GM12878 (cell line): ENCODE measurements at regions not wholly inside any gene's neighbourhood (a gene's known extent, or its start where the extent isn't known, plus 50 kb on each side); places are given as distances from the start of the nearest gene placed in this dataset.

Experiments
- ATAC-seq: fragments of 200-7000 bp; cut with Tn5 transposase; 3 replicates; pipeline ENCODE4 v1.9.1; 2020; ENCODE audit warnings: mild to moderate bottlenecking, moderate library complexity
- BruUV-seq: library from RNA; stranded (reverse); fragments of 400-500 nt; replicated peaks from 2 replicates; lab custom pipeline; 2021; lab: Mats Ljungman, UMichigan
- CTCF ChIA-PET: fragments of 300-600 bp; sonication (Branson Sonifier 250); formaldehyde crosslinking; extraction: SDS; loops from one replicate; lab custom pipeline; 2021; ENCODE audit warnings: inconsistent platforms; lab: Yijun Ruan, JAX
- POLR2A ChIA-PET: fragments of 350-600 bp; formaldehyde crosslinking; extraction: SDS; loops from one replicate; lab custom pipeline; 2021; ENCODE audit warnings: inconsistent platforms; lab: Charles Lee
- RAD21 ChIA-PET: fragments of 300-600 bp; sonication (Branson Sonifier 250); formaldehyde crosslinking; loops from one replicate; lab custom pipeline; 2023; ENCODE audit warnings: antibody characterized with exemption; ENCODE audit not compliant: unreplicated experiment; lab: Charles Lee
- SMC1A ChIA-PET: fragments of 300-600 bp; sonication (Branson Sonifier 250); formaldehyde crosslinking; loops from one replicate; lab custom pipeline; 2023; ENCODE audit not compliant: unreplicated experiment, uncharacterized antibody; lab: Charles Lee
- DNase-seq: peaks from one replicate; pipeline ENCODE4 v3.0.0-alpha.2; 2011; ENCODE audit warnings: low read depth, low spot score
- FAIRE-seq: peaks from 3 replicates; lab custom pipeline; 2011; peaks lifted over from hg19 to GRCh38; lab: Jason Lieb, UNC
- H2AFZ ChIP-seq: 2 replicates; pipeline ENCODE4 v1.6.0; 2011; ENCODE audit warnings: low read depth, low read length, control low read depth; ENCODE audit not compliant: control insufficient read depth
- H3K27ac ChIP-seq: 2 replicates; pipeline ENCODE4 v1.5.1; 2011; ENCODE audit warnings: control low read depth; ENCODE audit not compliant: control insufficient read depth, insufficient read depth
- H3K27me3 ChIP-seq, 2 experiments: replicated peaks in 1 of 2; 2 replicates each; pipeline versions ENCODE4 v1.6.0 to v1.6.1; 2011; ENCODE audit warnings: low read length in 1 of 2; ENCODE audit not compliant: control insufficient read depth in 2 of 2, insufficient read depth in 2 of 2
- H3K36me3 ChIP-seq, 2 experiments: 2 replicates each; pipeline ENCODE4 v1.5.1; 2011; ENCODE audit warnings: low read length in 1 of 2; ENCODE audit not compliant: control insufficient read depth in 2 of 2, insufficient read depth in 2 of 2
- H3K4me1 ChIP-seq: 2 replicates; pipeline ENCODE4 v1.6.1; 2011; ENCODE audit warnings: mild to moderate bottlenecking, low read length, moderate library complexity, mixed read lengths; ENCODE audit not compliant: control insufficient read depth, insufficient read depth
- H3K4me2 ChIP-seq: 2 replicates; pipeline ENCODE4 v1.6.0; 2011; ENCODE audit warnings: control low read depth; ENCODE audit not compliant: control insufficient read depth, insufficient read depth
- H3K4me3 ChIP-seq: fragments of 200-600 bp; sonication (generic); 2 replicates; pipeline ENCODE4 v1.5.1; 2016
- H3K79me2 ChIP-seq: 2 replicates; pipeline ENCODE4 v1.6.0; 2011; ENCODE audit warnings: low read length; ENCODE audit not compliant: control insufficient read depth, insufficient read depth
- H3K9ac ChIP-seq: 2 replicates; pipeline ENCODE4 v1.8.0; 2011; ENCODE audit warnings: low read length, control low read depth, mixed read lengths; ENCODE audit not compliant: control insufficient read depth, insufficient read depth
- H3K9me3 ChIP-seq: replicated peaks from 3 replicates; pipeline ENCODE4 v1.5.1; 2011; ENCODE audit warnings: mild to moderate bottlenecking, low read length; ENCODE audit not compliant: control insufficient read depth, insufficient read depth
- H4K20me1 ChIP-seq: 2 replicates; pipeline ENCODE4 v1.6.0; 2011; ENCODE audit not compliant: control insufficient read depth, insufficient read depth
- CEBPB ChIP-seq, 2 experiments: fragments of 150-350 bp in 1 of 2; IDR thresholded peaks; 2 replicates each; pipeline ENCODE4 v1.6.1; 2012 to 2014; ENCODE audit warnings: low read depth in 2 of 2, low read length in 2 of 2, borderline replicate concordance in 1 of 2, inconsistent platforms in 1 of 2
- EGR1 ChIP-seq, 2 experiments: IDR thresholded peaks; 1 replicate in 1 of 2; 2 replicates in 1 of 2; pipeline ENCODE4 v1.6.1; 2011 to 2012; ENCODE audit warnings: low read depth in 2 of 2, low read length in 2 of 2, borderline replicate concordance in 1 of 2, mild to moderate bottlenecking in 1 of 2, moderate library complexity in 1 of 2
- KLF5 ChIP-seq: fragments of 450-650 bp; IDR thresholded peaks from 2 replicates; pipeline ENCODE4 v1.6.1; 2014; ENCODE audit warnings: mild to moderate bottlenecking; ENCODE audit not compliant: partially characterized antibody
- LARP7 ChIP-seq: fragments of 450-650 bp; IDR thresholded peaks from 2 replicates; pipeline ENCODE4 v1.6.1; 2017; ENCODE audit warnings: mild to moderate bottlenecking
- MEF2B ChIP-seq: fragments of 450-650 bp; IDR thresholded peaks from 2 replicates; pipeline ENCODE4 v1.6.1; 2018; ENCODE audit warnings: mild to moderate bottlenecking, moderate library complexity; ENCODE audit not compliant: partially characterized antibody, poor library complexity, severe bottlenecking
- MYC ChIP-seq: IDR thresholded peaks from 2 replicates; pipeline ENCODE4 v1.6.1; 2011; ENCODE audit warnings: mild to moderate bottlenecking, low read length, moderate library complexity, inconsistent platforms; ENCODE audit not compliant: insufficient read depth, insufficient replicate concordance, insufficient read length, severe bottlenecking
- NKRF ChIP-seq: fragments of 450-650 bp; conservative IDR thresholded peaks from 2 replicates; pipeline ENCODE4 v1.6.1; 2017; ENCODE audit warnings: mild to moderate bottlenecking, moderate library complexity
- PAX5 ChIP-seq: IDR thresholded peaks from 2 replicates; pipeline ENCODE4 v1.6.1; 2011; ENCODE audit warnings: low read depth, low read length, borderline replicate concordance
- RELA ChIP-seq: fragments of 450-650 bp; IDR thresholded peaks from 2 replicates; pipeline ENCODE4 v1.8.0; 2014; ENCODE audit warnings: borderline replicate concordance; ENCODE audit not compliant: partially characterized antibody
- RFX5 ChIP-seq: IDR thresholded peaks from 2 replicates; pipeline ENCODE4 v1.6.1; 2011; ENCODE audit warnings: low read depth, low read length, improper control_type of control experiment
- SIX5 ChIP-seq: IDR thresholded peaks from 2 replicates; pipeline ENCODE4 v1.6.1; 2011; ENCODE audit warnings: mild to moderate bottlenecking, low read depth, low read length, moderate library complexity; ENCODE audit not compliant: severe bottlenecking
- SMAD1 ChIP-seq: fragments of 450-650 bp; IDR thresholded peaks from 2 replicates; pipeline ENCODE4 v1.6.1; 2018; ENCODE audit warnings: mild to moderate bottlenecking, low read depth; ENCODE audit not compliant: partially characterized antibody
- SUZ12 ChIP-seq: fragments of 200-600 bp; sonication (generic); IDR thresholded peaks from one replicate; pipeline ENCODE4 v1.6.1; 2018; ENCODE audit warnings: antibody characterized with exemption, mild to moderate bottlenecking; ENCODE audit not compliant: unreplicated experiment
- YY1 ChIP-seq: IDR thresholded peaks from 2 replicates; pipeline ENCODE4 v1.6.1; 2011; ENCODE audit warnings: low read depth, mild to moderate bottlenecking, low read length
- ZBTB40 ChIP-seq: fragments of 450-650 bp; IDR thresholded peaks from 2 replicates; pipeline ENCODE4 v1.6.1; 2016; ENCODE audit warnings: mild to moderate bottlenecking, moderate library complexity, borderline replicate concordance
- ZNF24 ChIP-seq: fragments of 450-650 bp; IDR thresholded peaks from 2 replicates; pipeline ENCODE4 v1.6.1; 2017; ENCODE audit warnings: antibody characterized with exemption, mild to moderate bottlenecking
- ZNF622 ChIP-seq: fragments of 450-650 bp; IDR thresholded peaks from 2 replicates; pipeline ENCODE4 v1.6.1; 2017; ENCODE audit warnings: mild to moderate bottlenecking, inconsistent platforms
- WGBS: methylation state at CpG from one replicate; pipeline ENCODE4 v1.1.6; 2016; ENCODE audit warnings: low lambda C conversion rate; ENCODE audit not compliant: insufficient replicate concordance, insufficient coverage; ENCODE audit errors: missing lambda C conversion rate; 5-methylcytosine and 5-hydroxymethylcytosine counted together
- in situ Hi-C: fragments of 300-500 bp; cut with MboI; formaldehyde crosslinking; loops from 9 replicates; pipeline ENCODE4 v1.14.3; 2018; ENCODE audit warnings: mixed read lengths
- intact Hi-C: fragments of 100-400 bp; cut with micrococcal nuclease; formaldehyde crosslinking; loops from one replicate; pipeline ENCODE4 v1.14.2; 2022; ENCODE audit not compliant: unreplicated experiment

- TF ChIP-seq SIX5 (no peak), MYC (no peak), NKRF (no peak), ZNF622 (no peak)
- TF ChIP-seq, all 136 proteins: peak for 0
Measured at GRCh38 chr5:50300878-50301277, 140.2 kb downstream of the EMB start (continued).

GRCh38 chr5:50299896-50300295 is 141.2 kb downstream of the EMB start:
- SMC1A ChIA-PET, result no interaction called here
- Histone ChIP-seq H3K4me2 (no peak overlapping the region), H3K9ac (no peak overlapping the region), H3K4me1 (no peaks in the 10 kb centered on the region), H3K9me3 (no peaks in the 10 kb centered on the region), H3K27ac (no peak overlapping the region), H3K4me3 (no peak overlapping the region), H2AFZ (no peak overlapping the region), H3K27me3 (no peaks in the 10 kb centered on the region), H3K36me3 (no peaks in the 10 kb centered on the region), H4K20me1 (no peaks in the 10 kb centered on the region), H3K79me2 (no peaks in the 10 kb centered on the region)
- 32% methylated on average over 1 of the region's 1 CpG for WGBS
- intact Hi-C loops (loop anchor here (10.0 kb wide), 1 partner anchor 65 kb away; no protein-coding TSS in a partner anchor), in situ Hi-C loops (no loop called here)
- no TSS peak for BruUV-seq
- RAD21 ChIA-PET, result no interaction called here
- POLR2A ChIA-PET, result no interaction called here
- DNase-seq (no peak), FAIRE-seq (no peak), ATAC-seq (no peak)
- CTCF ChIA-PET, result no interaction called here
- no peak for TF ChIP-seq SMAD1
- no peak for TF ChIP-seq ZBTB40
- no peak for TF ChIP-seq PAX5
- no peak for TF ChIP-seq RFX5
- no peak for TF ChIP-seq CEBPB (IDR thresholded peaks at IDR 0.05; ENCODE audit: borderline replicate concordance in 1 of 2, low read depth in 2 of 2, low read length in 2 of 2)
- TF ChIP-seq SUZ12, result no peak
- no peak for TF ChIP-seq RELA
- TF ChIP-seq MEF2B, result no peak
- TF ChIP-seq KLF5, result no peak
- TF ChIP-seq YY1, result no peak
- no peak for TF ChIP-seq EGR1 (IDR thresholded peaks at IDR 0.05; ENCODE audit: borderline replicate concordance in 1 of 2, low read depth in 2 of 2, low read length in 2 of 2)
- no peak for TF ChIP-seq ZNF24
- no peak for TF ChIP-seq LARP7
